HFFc6 (cell line): ENCODE measurements at regions not wholly inside any gene's neighbourhood (a gene's known extent, or its start where the extent isn't known, plus 50 kb on each side); places are given as distances from the start of the nearest gene placed in this dataset.
"Not testable (repeated sequence)": the region's sequence is repeated elsewhere in the genome, so short reads cannot be mapped to it uniquely, and the experiment has no call there.

Experiments
- DNase-seq: peaks from one replicate; pipeline ENCODE4 v3.0.0-alpha.2; 2018
- H3K27ac Mint-ChIP-seq: 2 replicates; pipeline ENCODE4 v1.8.0; 2020; ENCODE audit warnings: mild to moderate bottlenecking, mixed read lengths
- H3K27me3 Mint-ChIP-seq: 2 replicates; pipeline ENCODE4 v1.8.0; 2021; ENCODE audit warnings: mild to moderate bottlenecking, moderate library complexity, mixed read lengths; ENCODE audit not compliant: insufficient read depth
- H3K36me3 Mint-ChIP-seq: 2 replicates; pipeline ENCODE4 v1.8.0; 2021; ENCODE audit warnings: low read depth, mixed read lengths
- H3K4me1 Mint-ChIP-seq: 2 replicates; pipeline ENCODE4 v1.8.0; 2020; ENCODE audit warnings: low read depth, mixed read lengths
- H3K4me3 Mint-ChIP-seq: 2 replicates; pipeline ENCODE4 v1.8.0; 2020; ENCODE audit warnings: mild to moderate bottlenecking, moderate library complexity, mixed read lengths
- H3K9me3 Mint-ChIP-seq: 2 replicates; pipeline ENCODE4 v1.8.0; 2020; ENCODE audit warnings: mild to moderate bottlenecking, mixed read lengths
- CTCF ChIP-seq: fragments of 200-600 bp; sonication (generic); IDR thresholded peaks from 2 replicates; pipeline ENCODE4 v1.5.0; 2021; ENCODE audit warnings: antibody characterized with exemption, mild to moderate bottlenecking

GRCh38 chr3:178359728-178360127 lies 176.5 kb upstream of the KCNMB2 start:
- no peak overlapping the region for H3K4me3 Mint-ChIP-seq
- peaks cover 8% of the 10 kb centered on the region for H3K4me1 Mint-ChIP-seq
- no peak for DNase-seq
- peaks cover 18% of the 10 kb centered on the region for H3K9me3 Mint-ChIP-seq
- no peak overlapping the region for H3K27ac Mint-ChIP-seq
- no peak for TF ChIP-seq CTCF
- peaks cover 32% of the 10 kb centered on the region for H3K36me3 Mint-ChIP-seq
- peaks cover 1% of the 10 kb centered on the region; the same call in 1 of the 2 replicates for H3K27me3 Mint-ChIP-seq

- DNase-seq, H3K27ac Mint-ChIP-seq, H3K4me1 Mint-ChIP-seq, H3K27me3 Mint-ChIP-seq, H3K4me3 Mint-ChIP-seq: not testable (repeated sequence)
- Mint-ChIP-seq H3K9me3 (peaks cover 18% of the 10 kb centered on the region), H3K36me3 (peaks cover 34% of the 10 kb centered on the region)
These were observed 173.2 kb upstream of the KCNMB2 start for GRCh38 chr3:178363048-178363447.

DNA sequence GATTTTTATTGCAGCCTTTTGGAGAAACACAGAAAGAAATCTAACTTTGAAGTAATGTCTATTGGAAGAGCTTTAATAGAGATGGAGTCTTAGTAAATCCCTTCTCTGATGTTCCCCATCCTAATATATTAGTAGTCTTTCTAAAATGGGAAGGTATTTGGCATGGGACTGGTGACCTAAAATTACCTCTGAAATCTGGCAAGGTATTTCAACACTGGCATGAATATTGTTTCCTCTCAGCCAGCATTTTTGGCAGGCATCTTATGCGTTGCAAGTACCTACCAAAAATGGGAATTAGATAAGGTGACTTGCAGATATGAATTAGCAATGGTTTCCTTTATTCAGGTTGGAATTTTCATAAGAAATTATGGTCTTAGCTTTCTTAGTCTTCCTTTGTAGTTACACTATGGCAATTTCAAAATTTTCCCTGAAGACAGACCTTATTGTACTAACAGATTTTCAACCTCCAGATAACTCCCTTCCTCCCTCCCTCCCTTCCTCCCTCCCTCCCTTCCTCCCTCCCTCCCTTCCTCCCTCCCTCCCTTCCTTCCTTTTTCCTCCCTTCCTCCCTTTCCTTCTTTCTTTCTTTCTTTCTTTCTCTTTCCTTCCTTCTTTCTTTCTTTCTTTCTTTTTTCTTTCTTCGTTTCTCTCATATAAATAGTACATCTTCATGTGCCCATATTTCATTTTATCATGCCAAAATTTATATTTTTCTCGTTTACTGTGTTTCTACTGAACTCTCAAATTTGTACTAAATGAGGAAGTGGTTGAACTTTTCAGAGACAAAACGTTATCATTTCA lies 168.2 kb upstream of the KCNMB2 start:
- H3K4me3 Mint-ChIP-seq: no peak overlapping the region
- no peak for DNase-seq
- TF ChIP-seq CTCF: no peak
- H3K9me3 Mint-ChIP-seq: peaks cover 13% of the 10 kb centered on the region
- H3K27ac Mint-ChIP-seq: no peak overlapping the region
- peaks cover 6% of the 10 kb centered on the region for H3K27me3 Mint-ChIP-seq
- no peaks in the 10 kb centered on the region for H3K4me1 Mint-ChIP-seq
- peaks cover 20% of the 10 kb centered on the region; the same call in 1 of the 2 replicates for H3K36me3 Mint-ChIP-seq

DNA sequence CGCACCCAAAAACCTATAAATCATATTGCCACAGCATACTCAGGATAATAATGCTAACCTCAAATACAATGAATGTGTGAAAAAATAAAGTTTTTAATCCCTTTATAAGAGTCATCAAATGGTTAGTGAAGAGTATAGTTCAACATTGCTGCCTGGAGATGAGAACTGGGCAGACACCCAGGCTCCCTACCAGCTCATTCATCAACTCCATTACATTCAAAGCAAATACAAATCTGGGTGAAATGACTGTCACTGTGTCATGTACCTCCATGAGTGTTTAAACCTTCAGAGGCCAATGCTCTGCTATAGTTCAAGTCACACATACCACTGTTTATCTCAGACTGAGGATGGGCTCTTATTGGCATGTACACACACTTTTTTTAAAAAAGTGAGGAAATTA lies 167.2 kb upstream of the KCNMB2 start:
- Mint-ChIP-seq H3K27ac (no peak overlapping the region), H3K27me3 (peaks cover 6% of the 10 kb centered on the region), H3K4me3 (no peak overlapping the region), H3K9me3 (peaks cover 4% of the 10 kb centered on the region), H3K36me3 (peaks cover 10% of the 10 kb centered on the region; the same call in 1 of the 2 replicates), H3K4me1 (no peaks in the 10 kb centered on the region)
- no peak for TF ChIP-seq CTCF
- DNase-seq: no peak

DNA sequence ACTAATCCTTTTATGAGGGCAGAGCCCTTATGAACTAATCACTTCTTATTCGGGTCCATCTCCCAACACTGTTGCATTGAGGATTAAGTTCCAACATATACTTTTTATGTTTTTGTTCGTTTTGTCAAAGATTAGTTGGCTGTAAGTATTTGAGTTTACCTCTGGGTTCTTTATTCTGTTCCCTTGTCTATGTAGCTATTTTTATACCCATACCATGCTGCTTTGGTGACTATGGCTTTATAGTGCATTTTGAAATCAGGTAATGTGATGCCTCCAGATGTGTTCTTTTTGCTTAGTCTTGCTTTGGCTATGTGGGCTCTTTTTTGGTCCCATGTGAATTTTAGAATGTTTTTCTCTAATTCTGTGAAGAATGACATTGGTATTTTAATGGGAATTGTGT lies 166.4 kb upstream of the KCNMB2 start:
- Mint-ChIP-seq H3K4me1 (no peaks in the 10 kb centered on the region), H3K4me3 (no peak overlapping the region), H3K27me3 (peaks cover 6% of the 10 kb centered on the region), H3K27ac (no peak overlapping the region), H3K36me3 (peaks cover 8% of the 10 kb centered on the region; the same call in 1 of the 2 replicates), H3K9me3 (peaks cover 4% of the 10 kb centered on the region; the same call in 1 of the 2 replicates)
- TF ChIP-seq CTCF: no peak
- no peak for DNase-seq

- no peak overlapping the region for H3K4me3 Mint-ChIP-seq
- no peak for TF ChIP-seq CTCF
- peaks cover 4% of the 10 kb centered on the region; the same call in 1 of the 2 replicates for H3K9me3 Mint-ChIP-seq
- no peak overlapping the region for H3K27ac Mint-ChIP-seq
- no peak for DNase-seq
- H3K36me3 Mint-ChIP-seq: peaks cover 8% of the 10 kb centered on the region; the same call in 1 of the 2 replicates
- H3K4me1 Mint-ChIP-seq: no peaks in the 10 kb centered on the region
- H3K27me3 Mint-ChIP-seq: peaks cover 6% of the 10 kb centered on the region
These were observed 165.8 kb upstream of the KCNMB2 start for GRCh38 chr3:178370387-178370786.
